Liver (tissue), 8 donors: ENCODE measurements at regions not wholly inside any gene's neighbourhood (a gene's known extent, or its start where the extent isn't known, plus 50 kb on each side); places are given as distances from the start of the nearest gene placed in this dataset.

ENCODE experiments used
- DNase-seq: peaks from one replicate; pipeline ENCODE4 v3.0.0-alpha.2; 2017; ENCODE audit warnings: low spot score
- H3K27ac ChIP-seq, 2 donors: one replicate each; pipeline ENCODE4 v1.7.0; 2013; ENCODE audit warnings: inconsistent platforms in 2 of 2, low read length in 2 of 2, control low read depth in 1 of 2, low read depth in 1 of 2, mild to moderate bottlenecking in 1 of 2
- H3K27me3 ChIP-seq, 4 donors: one replicate each; pipeline versions ENCODE4 v1.6.1 to v1.7.0; 2013; ENCODE audit warnings: low read length in 3 of 4, inconsistent platforms in 1 of 4, mild to moderate bottlenecking in 1 of 4, moderate library complexity in 1 of 4; ENCODE audit not compliant: control insufficient read depth in 4 of 4, insufficient read depth in 4 of 4
- H3K36me3 ChIP-seq, 4 donors: one replicate each; pipeline versions ENCODE4 v1.6.1 to v1.7.0; 2013; ENCODE audit warnings: low read length in 3 of 4, mild to moderate bottlenecking in 3 of 4, low read depth in 1 of 4, moderate library complexity in 1 of 4; ENCODE audit not compliant: control insufficient read depth in 4 of 4, insufficient read depth in 3 of 4
- H3K4me1 ChIP-seq, 4 donors: one replicate each; pipeline versions ENCODE4 v1.6.1 to v1.7.0; 2013; ENCODE audit warnings: low read length in 3 of 4, mild to moderate bottlenecking in 3 of 4, moderate library complexity in 1 of 4; ENCODE audit not compliant: control insufficient read depth in 4 of 4, insufficient read depth in 4 of 4
- H3K4me3 ChIP-seq, 3 donors: one replicate each; pipeline versions ENCODE4 v1.6.1 to v1.7.0; 2013; ENCODE audit warnings: low read length in 3 of 3, control low read depth in 1 of 3, low read depth in 1 of 3, mild to moderate bottlenecking in 1 of 3
- H3K9ac ChIP-seq, 2 donors: one replicate each; pipeline ENCODE4 v1.7.0; 2013; ENCODE audit warnings: low read length in 2 of 2, mild to moderate bottlenecking in 2 of 2, moderate library complexity in 2 of 2, control low read depth in 1 of 2, low read depth in 1 of 2
- H3K9me3 ChIP-seq, 4 donors: one replicate each; pipeline versions ENCODE4 v1.6.1 to v1.7.0; 2013; ENCODE audit warnings: low read length in 3 of 4; ENCODE audit not compliant: control insufficient read depth in 4 of 4
- CTCF ChIP-seq: fragments of 150-350 bp; IDR thresholded peaks from 2 replicates; pipeline ENCODE4 v1.5.1; 2017; ENCODE audit warnings: improper control_type of control experiment, low read depth, low read length; ENCODE audit not compliant: missing input control
- FOXA2 ChIP-seq: IDR thresholded peaks from 2 replicates; pipeline ENCODE4 v1.6.1; 2016; ENCODE audit warnings: antibody characterized with exemption
- GABPA ChIP-seq, 2 donors: IDR thresholded peaks in 1 of 2; conservative IDR thresholded peaks in 1 of 2; 2 replicates each; pipeline ENCODE4 v1.6.1; 2016; ENCODE audit warnings: antibody characterized with exemption in 2 of 2, mild to moderate bottlenecking in 1 of 2, moderate library complexity in 1 of 2
- HNF4A ChIP-seq, 2 donors: conservative IDR thresholded peaks; 2 replicates each; pipeline ENCODE4 v1.6.1; 2016; ENCODE audit warnings: antibody characterized with exemption in 2 of 2, mild to moderate bottlenecking in 2 of 2
- HNF4G ChIP-seq: IDR thresholded peaks from 2 replicates; pipeline ENCODE4 v1.6.1; 2016; ENCODE audit warnings: antibody characterized with exemption
- RAD21 ChIP-seq, 2 donors: IDR thresholded peaks; 2 replicates each; pipeline ENCODE4 v1.6.1; 2016; ENCODE audit warnings: antibody characterized with exemption in 2 of 2, mild to moderate bottlenecking in 2 of 2
- SP1 ChIP-seq: IDR thresholded peaks from 2 replicates; pipeline ENCODE4 v1.6.1; 2018; ENCODE audit warnings: antibody characterized with exemption, mild to moderate bottlenecking
- TAF1 ChIP-seq: conservative IDR thresholded peaks from 2 replicates; pipeline ENCODE4 v1.6.1; 2016; ENCODE audit warnings: antibody characterized with exemption, mild to moderate bottlenecking
- YY1 ChIP-seq: IDR thresholded peaks from 2 replicates; pipeline ENCODE4 v1.6.1; 2016; ENCODE audit warnings: antibody characterized with exemption, mild to moderate bottlenecking
- WGBS: extraction: QIAGEN DNeasy Blood & Tissue Kit; methylation state at CpG from one replicate; pipeline ENCODE4 v1.1.7; 2013; 5-methylcytosine and 5-hydroxymethylcytosine counted together
- donor health status: healthy.
- donor health status: healthy.
- donor health status: healthy.
- donor health status: healthy.
- donor health status: healthy.

- no peak overlapping the region for H3K27ac ChIP-seq
- no peaks in the 10 kb centered on the region for H3K36me3 ChIP-seq
- no peak overlapping the region for H3K4me3 ChIP-seq
- TF ChIP-seq CTCF, result no peak
- TF ChIP-seq GABPA (IDR thresholded peaks at IDR 0.05 in 1 of 2, conservative IDR thresholded peaks at IDR 0.05 in 1 of 2), result no peak
- no peak for TF ChIP-seq HNF4G
- TF ChIP-seq YY1, result no peak
- TF ChIP-seq TAF1, result no peak
- TF ChIP-seq RAD21 (IDR thresholded peaks at IDR 0.05), result peak; percentile 9 to 14
- peak; percentile 33 for TF ChIP-seq HNF4A (conservative IDR thresholded peaks at IDR 0.05)
- no peaks in the 10 kb centered on the region for H3K4me1 ChIP-seq
- no peak for DNase-seq
- H3K9me3 ChIP-seq, result peaks cover 0 to 25% (median 18%) of the 10 kb centered on the region in 4 donors
- H3K9ac ChIP-seq, result no peak overlapping the region
- 27% methylated on average over 3 of the region's 3 CpGs for WGBS
- H3K27me3 ChIP-seq, result no peaks in the 10 kb centered on the region
Measured at GRCh38 chr12:126067626-126068329, 1002.5 kb downstream of the AACS start.

- Histone ChIP-seq H3K4me3 (peak overlapping the region in 1 of 3 donors; percentile 49), H3K4me1 (no peaks in the 10 kb centered on the region), H3K9me3 (peaks cover 0 to 28% (median 19%) of the 10 kb centered on the region in 4 donors), H3K9ac (no peak overlapping the region), H3K27ac (no peak overlapping the region), H3K36me3 (no peaks in the 10 kb centered on the region), H3K27me3 (no peaks in the 10 kb centered on the region)
- TF ChIP-seq CTCF (peak; percentile 72), RAD21 (IDR thresholded peaks at IDR 0.05) (peak; percentile 92 to 96), HNF4G (no peak), FOXA2 (no peak)
- WGBS, result 20% methylated on average over 4 of the region's 4 CpGs
- DNase-seq, result peak; percentile 71
Measured at GRCh38 chr12:126069549-126070165, 1004.4 kb downstream of the AACS start.

- TF ChIP-seq CTCF (no peak), SP1 (no peak)
- Histone ChIP-seq H3K27me3 (no peaks in the 10 kb centered on the region), H3K4me1 (no peaks in the 10 kb centered on the region), H3K27ac (no peak overlapping the region), H3K36me3 (no peaks in the 10 kb centered on the region), H3K9me3 (peaks cover 0 to 4% (median 2%) of the 10 kb centered on the region in 4 donors), H3K9ac (no peak overlapping the region), H3K4me3 (no peak overlapping the region)
- 40% methylated on average over 1 of the region's 1 CpG for WGBS
- DNase-seq, result no peak
Measured at GRCh38 chr12:126076515-126076914, 1011.3 kb downstream of the AACS start.
